ENCODE measurements at regions not wholly inside any gene's neighbourhood (a gene's known extent, or its start where the extent isn't known, plus 50 kb on each side); places are given as distances from the start of the nearest gene placed in this dataset.

- no peak overlapping the region for H3K27ac Mint-ChIP-seq (ENCODE audit: unreplicated experiment)
Measured at GRCh38 chr2:2935445-2936149, 442.0 kb downstream of the EIPR1 start.

GRCh38 chr2:2933426-2933825 lies 444.2 kb downstream of the EIPR1 start:
- peaks cover 26% of the 10 kb centered on the region for H3K4me1 Mint-ChIP-seq
- peaks cover 4% of the 10 kb centered on the region for H3K9me3 Mint-ChIP-seq
- DNase-seq (ENCODE audit: low read depth, low spot score) = peak; percentile 44
- no peak overlapping the region for H3K27ac Mint-ChIP-seq (ENCODE audit: unreplicated experiment)
- TF ChIP-seq CTCF (conservative IDR thresholded peaks at IDR 0.05) = no peak
- H3K4me3 Mint-ChIP-seq = no peak overlapping the region
- H3K36me3 Mint-ChIP-seq (ENCODE audit: low read depth) = peaks cover 10% of the 10 kb centered on the region
- H3K27me3 Mint-ChIP-seq (ENCODE audit: low read depth) = no peaks in the 10 kb centered on the region

More at GRCh38 chr2:2935445-2936149, 442.0 kb downstream of the EIPR1 start:
- Mint-ChIP-seq H3K27me3 (ENCODE audit: low read depth) (no peaks in the 10 kb centered on the region), H3K4me3 (no peak overlapping the region), H3K9me3 (no peaks in the 10 kb centered on the region), H3K4me1 (peaks cover 26% of the 10 kb centered on the region), H3K36me3 (ENCODE audit: low read depth) (peaks cover 6% of the 10 kb centered on the region)
- DNase-seq (ENCODE audit: low read depth, low spot score) = no peak
- TF ChIP-seq CTCF (conservative IDR thresholded peaks at IDR 0.05) = no peak

- Mint-ChIP-seq H3K4me3 (no peak overlapping the region), H3K36me3 (ENCODE audit: low read depth) (peaks cover 6% of the 10 kb centered on the region), H3K27ac (ENCODE audit: unreplicated experiment) (no peak overlapping the region), H3K4me1 (peaks cover 26% of the 10 kb centered on the region), H3K27me3 (ENCODE audit: low read depth) (no peaks in the 10 kb centered on the region), H3K9me3 (peaks cover 4% of the 10 kb centered on the region)
- DNase-seq (ENCODE audit: low read depth, low spot score) = no peak
- no peak for TF ChIP-seq CTCF (conservative IDR thresholded peaks at IDR 0.05)
Measured at GRCh38 chr2:2932692-2933305, 444.8 kb downstream of the EIPR1 start.

GRCh38 chr2:2932189-2932588 lies 445.4 kb downstream of the EIPR1 start:
- Mint-ChIP-seq H3K4me3 (no peak overlapping the region), H3K27me3 (ENCODE audit: low read depth) (no peaks in the 10 kb centered on the region), H3K36me3 (ENCODE audit: low read depth) (peaks cover 4% of the 10 kb centered on the region), H3K9me3 (peaks cover 4% of the 10 kb centered on the region), H3K4me1 (peaks cover 26% of the 10 kb centered on the region), H3K27ac (ENCODE audit: unreplicated experiment) (no peak overlapping the region)
- DNase-seq (ENCODE audit: low read depth, low spot score) = no peak
- no peak for TF ChIP-seq CTCF (conservative IDR thresholded peaks at IDR 0.05)

GRCh38 chr2:2931318-2932075 lies 446.1 kb downstream of the EIPR1 start:
- Mint-ChIP-seq H3K27ac (ENCODE audit: unreplicated experiment) (no peak overlapping the region), H3K4me1 (peaks cover 26% of the 10 kb centered on the region), H3K9me3 (peaks cover 4% of the 10 kb centered on the region), H3K4me3 (no peak overlapping the region), H3K27me3 (ENCODE audit: low read depth) (no peaks in the 10 kb centered on the region), H3K36me3 (ENCODE audit: low read depth) (peaks cover 4% of the 10 kb centered on the region)
- DNase-seq (ENCODE audit: low read depth, low spot score) = no peak
- no peak for TF ChIP-seq CTCF (conservative IDR thresholded peaks at IDR 0.05)
